ENCODE measurements at regions not wholly inside any gene's neighbourhood (a gene's known extent, or its start where the extent isn't known, plus 50 kb on each side); places are given as distances from the start of the nearest gene placed in this dataset.

DNA sequence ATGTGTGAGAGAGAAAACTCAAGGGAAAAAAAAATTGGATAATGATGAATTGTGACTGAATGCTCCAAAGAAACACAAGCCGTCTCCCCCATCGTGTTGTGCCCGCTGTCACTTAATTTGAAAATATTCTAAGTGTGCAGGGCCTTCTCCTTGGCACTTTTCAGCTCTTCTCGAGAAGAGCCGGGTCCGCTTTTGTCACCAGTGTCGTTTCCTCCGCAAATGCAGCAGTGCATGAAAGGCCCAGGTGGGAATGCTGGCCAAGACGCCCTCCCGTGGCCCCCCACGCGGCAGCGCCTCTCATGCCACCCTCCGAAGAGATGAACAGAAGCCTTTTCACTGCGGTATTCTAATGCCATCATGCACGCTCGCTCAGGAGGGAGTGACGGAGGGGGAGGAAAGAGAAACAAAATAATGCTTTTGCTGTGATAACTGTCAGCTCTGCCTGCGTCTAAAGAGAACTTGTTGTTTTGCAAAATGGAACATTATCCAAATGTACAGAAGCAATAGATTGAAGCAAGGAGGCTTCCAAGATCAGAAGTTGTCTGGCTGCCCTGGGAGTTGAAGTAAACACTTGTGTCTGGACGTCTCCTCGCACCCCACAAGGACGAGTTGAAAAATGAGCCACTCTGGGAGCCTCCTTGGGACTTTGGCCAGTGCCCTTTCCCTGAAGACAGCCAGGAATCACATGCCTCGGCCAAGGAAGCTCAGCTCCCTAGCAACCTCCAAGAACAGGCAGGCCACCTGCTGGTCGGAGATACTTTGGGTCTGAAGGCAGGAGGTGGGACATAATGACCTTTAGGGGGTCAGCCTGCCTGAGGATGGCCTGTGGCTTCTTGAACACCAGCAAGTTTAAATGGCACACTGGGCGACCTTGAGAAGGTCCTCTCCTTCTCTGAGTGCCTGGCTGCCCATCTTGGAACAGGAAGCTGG lies 166.1 kb upstream of the ZC3H12A start:
- TF ChIP-seq, protein P1, sequence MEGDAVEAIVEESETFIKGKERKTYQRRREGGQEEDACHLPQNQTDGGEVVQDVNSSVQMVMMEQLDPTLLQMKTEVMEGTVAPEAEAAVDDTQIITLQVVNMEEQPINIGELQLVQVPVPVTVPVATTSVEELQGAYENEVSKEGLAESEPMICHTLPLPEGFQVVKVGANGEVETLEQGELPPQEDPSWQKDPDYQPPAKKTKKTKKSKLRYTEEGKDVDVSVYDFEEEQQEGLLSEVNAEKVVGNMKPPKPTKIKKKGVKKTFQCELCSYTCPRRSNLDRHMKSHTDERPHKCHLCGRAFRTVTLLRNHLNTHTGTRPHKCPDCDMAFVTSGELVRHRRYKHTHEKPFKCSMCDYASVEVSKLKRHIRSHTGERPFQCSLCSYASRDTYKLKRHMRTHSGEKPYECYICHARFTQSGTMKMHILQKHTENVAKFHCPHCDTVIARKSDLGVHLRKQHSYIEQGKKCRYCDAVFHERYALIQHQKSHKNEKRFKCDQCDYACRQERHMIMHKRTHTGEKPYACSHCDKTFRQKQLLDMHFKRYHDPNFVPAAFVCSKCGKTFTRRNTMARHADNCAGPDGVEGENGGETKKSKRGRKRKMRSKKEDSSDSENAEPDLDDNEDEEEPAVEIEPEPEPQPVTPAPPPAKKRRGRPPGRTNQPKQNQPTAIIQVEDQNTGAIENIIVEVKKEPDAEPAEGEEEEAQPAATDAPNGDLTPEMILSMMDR (IDR thresholded peaks at IDR 0.05), result no peak
- TF ChIP-seq EZH2 (IDR thresholded peaks at IDR 0.05; ENCODE audit: borderline replicate concordance, insufficient read depth, low read depth, low read length, poor library complexity, severe bottlenecking), result no peak
